Hematopoietic multipotent progenitor cell (in vitro differentiated cells): ENCODE measurements at regions not wholly inside any gene's neighbourhood (a gene's known extent, or its start where the extent isn't known, plus 50 kb on each side); places are given as distances from the start of the nearest gene placed in this dataset.
A peak's percentile ranks its signal among the peaks of the same experiment; 100 is the strongest.
"Not testable (repeated sequence)": the region's sequence is repeated elsewhere in the genome, so short reads cannot be mapped to it uniquely, and the experiment has no call there.

Source experiments
- DNase-seq, 3 donors: peaks; one replicate each; pipeline ENCODE4 v3.0.0-alpha.2; 2011 to 2015; ENCODE audit warnings: low read depth in 2 of 3, low spot score in 2 of 3

DNA sequence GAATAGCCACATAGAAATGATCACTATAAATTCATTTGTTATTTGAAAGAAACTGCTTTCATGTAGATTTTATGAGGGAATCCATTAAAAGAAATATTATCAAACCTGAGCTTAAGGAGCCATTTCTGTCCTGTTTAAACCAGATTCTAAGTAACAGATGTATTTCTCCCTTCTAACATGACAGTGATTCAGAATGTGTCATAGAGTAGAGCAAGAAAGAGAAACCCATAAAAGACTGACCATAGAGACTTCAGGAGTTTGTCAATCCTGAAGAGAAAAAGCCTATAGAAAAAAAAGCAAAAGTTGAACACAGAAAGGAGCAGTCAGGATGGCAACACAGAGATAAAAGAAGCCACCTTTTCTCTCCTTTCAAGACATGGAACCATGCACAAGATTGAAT lies 390.6 kb downstream of the PRIM2 start:
- not testable (repeated sequence) for DNase-seq

DNA sequence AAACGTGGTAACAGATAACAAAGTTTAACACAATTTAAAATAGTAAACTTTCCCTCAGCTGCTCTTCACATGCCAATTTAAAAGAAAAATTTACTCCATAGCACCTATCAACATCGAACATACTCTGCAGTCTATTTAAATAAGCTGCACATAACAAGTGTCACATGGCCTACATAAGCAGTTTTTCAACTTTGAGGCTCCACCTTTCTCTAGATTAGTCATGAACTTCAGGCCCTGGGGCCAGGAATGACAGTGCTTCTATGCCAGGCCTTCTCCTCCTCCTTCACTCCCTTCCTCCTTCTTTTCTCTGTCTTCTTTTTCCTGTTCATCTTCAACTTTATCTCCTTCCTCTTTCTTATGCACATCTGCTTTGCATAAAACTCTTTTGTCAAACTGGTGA lies 405.1 kb downstream of the PRIM2 start:
- not testable (repeated sequence) for DNase-seq

DNA sequence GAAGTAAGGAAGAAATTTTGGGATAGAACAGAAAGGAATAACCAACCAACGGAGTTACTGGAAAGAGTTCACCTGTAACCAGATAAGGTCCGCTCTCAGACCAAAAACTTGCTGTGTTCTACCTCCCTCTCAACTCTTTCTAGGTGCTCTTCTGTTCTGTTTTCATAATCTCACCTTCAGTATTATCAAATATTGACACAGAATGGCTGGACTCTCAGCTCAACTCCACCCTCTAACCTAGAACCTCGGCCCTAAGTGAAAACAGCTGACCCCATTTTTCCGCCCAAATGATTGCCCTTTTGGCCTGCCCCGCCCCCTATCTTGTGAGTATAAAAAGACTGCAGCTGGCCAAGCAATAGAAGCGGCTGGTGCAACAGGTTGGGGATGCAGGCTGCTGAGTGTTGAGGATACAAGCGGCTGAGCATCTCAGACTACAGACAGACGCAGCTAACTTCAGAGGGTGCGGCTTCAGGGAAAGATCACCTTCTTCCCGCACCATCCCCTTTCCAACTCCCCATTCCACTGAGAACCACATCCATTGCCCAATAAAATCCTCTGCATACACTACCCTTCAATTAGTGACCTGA lies 406.5 kb downstream of the PRIM2 start:
- not testable (repeated sequence) for DNase-seq

DNA sequence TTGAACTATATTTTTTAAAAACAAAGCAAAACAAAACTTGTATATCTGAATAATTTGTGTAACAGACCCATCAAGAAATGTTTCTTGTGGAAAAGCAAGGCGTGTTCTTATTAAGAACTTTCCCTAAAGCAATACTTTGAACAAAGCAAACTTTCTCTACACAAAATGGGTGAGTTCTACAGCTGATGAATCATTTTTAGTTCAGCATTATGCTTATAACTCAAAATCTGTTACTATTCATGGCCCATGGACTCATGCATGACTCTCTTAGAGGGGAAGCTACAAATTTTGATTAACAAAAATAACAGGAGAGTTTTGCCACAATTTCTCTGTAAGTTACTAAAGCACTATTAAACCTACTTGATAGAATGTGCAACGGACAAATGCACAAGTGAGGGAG lies 412.0 kb downstream of the PRIM2 start:
- DNase-seq: not testable (repeated sequence)

DNA sequence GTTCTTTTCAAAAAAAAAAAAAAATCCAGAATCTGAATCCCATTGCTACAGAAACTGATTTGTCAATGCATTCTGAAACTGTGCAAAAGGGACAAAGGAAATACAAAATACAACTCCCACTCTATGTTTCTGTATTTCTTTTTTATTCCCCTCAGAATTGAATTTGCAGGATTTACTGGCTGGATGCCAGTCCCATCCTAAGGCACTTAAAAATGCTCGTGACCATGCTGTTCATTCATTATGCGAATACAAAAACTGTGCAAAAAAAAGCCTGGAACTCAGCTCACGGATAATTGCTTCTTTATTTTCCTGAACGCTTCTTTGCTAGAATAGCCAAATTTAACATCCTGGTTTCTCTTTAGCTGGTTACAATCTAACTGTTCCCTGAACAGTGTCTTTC lies 413.3 kb downstream of the PRIM2 start:
- DNase-seq: not testable (repeated sequence)

DNA sequence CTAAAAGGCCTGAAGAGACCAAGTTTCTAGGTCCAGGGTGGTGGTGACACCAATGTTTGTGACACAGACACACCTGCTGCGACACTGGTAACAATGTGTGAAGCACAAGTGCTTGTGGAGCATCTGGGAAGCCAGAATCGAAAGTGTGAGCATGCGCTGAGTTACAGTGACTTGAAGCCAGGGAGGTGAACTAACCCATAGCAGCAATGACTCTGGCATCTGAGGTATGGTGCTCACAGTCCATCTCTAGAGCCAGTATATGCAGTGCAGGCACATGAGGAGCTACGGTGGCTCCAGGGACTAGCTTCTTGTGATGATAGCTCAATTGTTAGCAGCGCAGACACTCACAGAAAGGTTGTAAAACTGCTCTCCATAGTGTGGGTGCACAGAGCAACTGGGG lies 430.3 kb downstream of the PRIM2 start:
- not testable (repeated sequence) for DNase-seq

DNA sequence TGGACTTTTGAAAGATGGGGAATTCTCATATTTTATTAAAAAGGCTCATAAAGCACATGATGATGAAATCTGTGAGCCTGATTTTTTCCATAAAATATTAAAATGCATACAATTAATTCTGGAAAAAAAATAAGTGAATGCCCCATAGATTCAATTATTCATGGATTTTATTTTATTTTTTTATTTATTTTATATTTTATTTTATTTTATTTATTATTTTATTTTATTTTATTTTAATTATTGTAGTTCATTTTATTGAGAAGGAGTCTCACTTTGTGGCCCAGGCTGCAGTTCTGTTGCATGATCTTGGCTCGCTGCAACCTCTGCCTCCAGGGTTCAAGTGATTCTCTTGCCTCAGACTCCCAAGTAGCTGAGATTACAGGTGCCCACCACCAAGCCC lies 442.4 kb downstream of the PRIM2 start:
- DNase-seq: not testable (repeated sequence)

DNA sequence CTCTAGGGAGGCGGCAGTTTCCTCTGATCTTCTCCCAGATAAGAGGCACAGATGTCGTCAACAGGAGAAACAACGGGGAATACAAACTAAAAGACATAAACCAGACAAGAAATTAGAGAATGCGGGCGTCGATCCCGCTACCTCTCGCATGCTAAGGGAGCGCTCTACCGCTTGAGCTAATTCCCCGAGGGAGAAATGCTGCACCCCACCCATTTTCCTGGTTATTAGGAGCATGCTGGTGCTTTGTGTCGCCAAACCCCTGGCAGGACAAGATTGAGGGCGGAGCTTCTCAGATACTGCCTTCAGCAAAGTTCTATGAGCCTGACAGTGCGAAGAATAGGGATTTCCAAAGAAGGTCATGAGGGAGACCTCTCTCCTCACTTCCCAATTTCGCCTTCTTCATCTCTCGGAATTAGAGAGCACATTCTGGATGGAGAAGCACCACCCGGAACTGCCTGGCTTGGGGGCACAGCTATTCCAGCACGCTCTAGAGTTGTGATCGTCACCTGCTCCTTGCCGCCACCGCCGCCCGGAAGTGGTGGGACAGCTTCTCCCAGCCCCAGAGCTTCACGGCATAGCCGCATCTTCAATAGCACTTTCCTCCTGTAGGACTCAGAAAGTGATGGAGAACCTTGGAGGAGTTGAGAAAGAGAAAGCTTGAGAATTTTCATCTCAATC lies 475.4 kb downstream of the PRIM2 start:
- not testable (repeated sequence) for DNase-seq

DNA sequence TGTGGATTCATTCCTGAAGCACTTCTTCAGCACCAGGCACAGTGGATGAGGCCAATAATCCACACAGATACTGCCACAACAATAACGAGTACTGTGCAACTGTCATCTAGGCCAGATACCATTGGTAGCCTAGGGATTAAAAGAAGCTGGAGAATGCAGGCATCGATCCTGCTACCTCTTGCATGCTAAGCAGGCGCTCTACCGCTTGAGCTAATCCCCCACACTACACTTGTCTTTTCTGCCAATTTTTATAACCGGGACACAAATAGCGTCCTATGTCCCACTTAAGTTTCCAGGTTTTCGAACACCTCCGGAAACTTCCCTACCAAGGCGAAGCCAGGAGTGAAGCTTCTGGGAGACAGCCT lies 475.9 kb downstream of the PRIM2 start:
- DNase-seq: not testable (repeated sequence)

DNA sequence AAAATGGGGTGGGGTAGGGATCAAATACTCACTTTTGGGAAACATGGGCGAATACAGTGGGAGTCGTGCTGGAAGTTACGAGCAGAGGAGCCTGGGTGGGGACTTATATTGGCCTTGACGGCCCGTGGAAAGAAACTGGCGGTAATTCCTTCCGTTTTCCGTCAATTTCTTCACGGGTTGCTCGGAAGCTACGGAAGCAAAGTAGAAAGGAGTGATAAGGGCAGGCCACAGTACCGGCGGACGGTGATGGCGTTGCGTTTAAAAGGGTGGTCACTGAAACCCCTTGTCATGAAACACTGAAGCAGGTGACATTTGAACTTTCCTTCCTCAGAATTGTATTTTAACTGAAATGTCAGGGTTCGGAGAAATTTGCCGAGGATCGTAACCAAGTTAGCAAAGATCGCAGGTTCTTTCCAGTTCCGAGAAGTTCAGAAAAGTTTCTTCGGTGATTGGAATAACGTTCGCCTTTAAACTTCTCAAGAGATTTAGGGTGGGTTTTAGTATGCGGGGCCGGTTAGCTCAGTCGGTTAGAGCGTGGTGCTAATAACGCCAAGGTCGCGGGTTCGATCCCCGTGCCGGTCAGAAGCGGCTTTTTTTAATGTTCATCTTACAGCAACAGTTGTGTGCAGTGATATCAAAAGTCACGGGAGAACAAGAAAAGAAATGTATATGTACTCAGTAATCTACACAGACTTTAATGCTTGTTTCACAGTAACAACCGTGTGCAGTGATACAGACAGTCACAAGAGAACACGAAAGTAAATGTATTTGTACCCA lies 482.5 kb downstream of the PRIM2 start:
- DNase-seq: peak in 1 of 3 donors; percentile 18

DNA sequence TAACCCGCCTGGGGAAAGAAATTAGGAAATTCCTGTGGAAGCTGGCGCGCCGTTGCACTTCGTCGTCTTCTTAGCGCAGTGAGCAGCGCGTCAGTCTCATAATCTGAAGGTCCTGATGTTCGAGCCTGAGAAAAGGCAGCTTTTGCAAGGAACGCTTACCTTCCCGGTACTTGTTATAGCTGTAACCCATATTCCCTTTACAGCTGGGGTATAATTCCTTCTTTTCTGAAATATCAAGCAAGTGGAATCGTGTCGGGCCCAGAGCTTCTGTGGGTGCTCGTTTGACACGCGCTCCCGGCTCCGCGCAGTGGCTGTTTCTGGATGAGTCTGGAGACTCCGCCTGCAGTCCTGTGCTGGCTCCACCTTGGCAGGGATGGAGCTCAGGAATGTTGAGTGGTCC lies 491.2 kb downstream of the PRIM2 start:
- not testable (repeated sequence) for DNase-seq

DNA sequence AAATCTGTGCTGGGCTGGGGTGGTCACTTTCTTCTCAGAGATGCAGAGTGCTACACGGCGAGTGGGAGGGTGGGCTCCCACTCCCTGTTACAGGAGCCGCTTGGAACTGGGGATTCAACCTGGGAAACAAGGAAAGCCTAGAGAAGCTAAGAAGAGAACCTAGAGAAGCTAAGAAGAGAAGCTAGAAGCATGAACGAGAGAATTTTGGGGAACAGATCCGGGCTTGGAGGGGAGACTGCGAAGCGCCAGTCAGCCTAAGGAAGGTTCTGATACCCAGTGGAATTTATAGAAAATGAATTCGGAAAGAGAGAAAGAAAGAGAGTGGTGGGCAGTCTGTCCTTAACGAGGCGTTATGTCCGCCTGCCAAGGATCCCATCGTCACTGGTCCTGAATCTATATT lies 492.0 kb downstream of the PRIM2 start:
- DNase-seq: not testable (repeated sequence)

DNA sequence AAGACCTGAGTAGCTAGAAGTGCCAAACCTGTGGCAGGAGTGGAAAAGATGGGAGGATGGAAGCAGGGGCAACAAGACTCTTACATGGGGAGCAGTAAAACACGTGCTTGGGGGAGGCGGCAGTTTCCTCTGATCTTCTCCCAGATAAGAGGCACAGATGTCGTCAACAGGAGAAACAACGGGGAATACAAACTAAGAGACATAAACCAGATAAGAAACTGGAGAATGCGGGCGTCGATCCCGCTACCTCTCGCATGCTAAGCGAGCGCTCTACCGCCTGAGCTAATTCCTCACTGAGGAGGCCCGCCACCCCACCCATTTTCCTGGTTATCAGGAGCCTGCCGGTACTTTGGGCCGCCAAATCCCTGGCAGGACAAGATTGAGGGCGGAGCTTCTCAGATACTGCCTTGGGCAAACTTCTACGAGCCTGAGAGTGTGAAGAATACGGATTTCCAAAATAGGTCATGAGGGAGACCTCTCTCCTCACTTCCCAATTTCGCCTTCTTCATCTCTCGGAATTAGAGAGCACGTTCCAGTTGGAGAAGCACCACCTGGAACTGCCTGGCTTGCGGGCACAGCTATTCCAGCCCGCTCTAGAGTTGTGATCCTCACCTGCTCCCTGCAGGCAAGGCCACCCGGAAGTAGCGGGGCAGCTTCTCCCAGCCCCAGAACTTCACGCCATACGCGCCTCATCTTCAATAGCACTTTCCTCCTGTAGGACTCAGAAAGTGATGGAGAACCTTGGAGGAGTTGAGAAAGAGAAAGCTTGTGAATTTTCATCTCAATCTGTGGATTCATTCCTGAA lies 496.0 kb downstream of the PRIM2 start:
- DNase-seq: not testable (repeated sequence)

DNA sequence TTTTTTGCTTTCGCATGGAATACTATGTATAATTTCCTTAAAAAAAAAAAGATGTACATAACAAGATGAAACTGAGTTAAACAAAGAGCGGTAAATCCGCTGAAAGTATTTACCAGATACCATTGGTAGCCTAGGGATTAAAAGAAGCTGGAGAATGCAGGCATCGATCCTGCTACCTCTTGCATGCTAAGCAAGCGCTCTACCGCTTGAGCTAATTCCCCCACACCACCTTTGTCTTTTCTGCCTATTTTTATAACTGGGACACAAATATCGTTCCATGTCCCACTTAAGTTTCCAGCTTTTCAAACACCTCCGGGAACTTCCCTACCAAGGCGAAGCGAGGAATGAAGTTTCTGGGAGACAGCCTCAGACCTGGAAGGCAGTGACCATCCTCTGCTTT lies 498.4 kb downstream of the PRIM2 start:
- not testable (repeated sequence) for DNase-seq

DNA sequence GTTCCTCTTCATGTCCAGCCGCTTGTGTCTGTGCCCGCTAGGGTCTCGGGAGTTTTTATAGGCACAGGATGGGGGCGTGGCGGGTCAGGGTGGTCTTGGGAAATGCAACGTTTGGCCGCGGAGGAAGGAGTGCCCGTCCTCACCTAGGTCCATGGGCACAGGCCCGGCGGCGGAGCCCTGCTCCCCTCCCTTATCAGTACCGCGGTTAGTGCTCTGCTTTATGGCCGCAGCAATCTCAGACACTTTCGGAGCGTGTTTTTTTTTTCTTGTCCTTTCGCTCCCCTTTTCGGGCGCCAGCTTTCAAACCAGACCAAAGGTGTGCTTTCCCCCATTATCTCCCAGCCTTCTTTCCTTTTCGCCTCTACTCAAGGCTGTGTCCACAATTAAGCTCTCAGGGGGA lies 503.9 kb downstream of the PRIM2 start:
- DNase-seq: not testable (repeated sequence)

DNA sequence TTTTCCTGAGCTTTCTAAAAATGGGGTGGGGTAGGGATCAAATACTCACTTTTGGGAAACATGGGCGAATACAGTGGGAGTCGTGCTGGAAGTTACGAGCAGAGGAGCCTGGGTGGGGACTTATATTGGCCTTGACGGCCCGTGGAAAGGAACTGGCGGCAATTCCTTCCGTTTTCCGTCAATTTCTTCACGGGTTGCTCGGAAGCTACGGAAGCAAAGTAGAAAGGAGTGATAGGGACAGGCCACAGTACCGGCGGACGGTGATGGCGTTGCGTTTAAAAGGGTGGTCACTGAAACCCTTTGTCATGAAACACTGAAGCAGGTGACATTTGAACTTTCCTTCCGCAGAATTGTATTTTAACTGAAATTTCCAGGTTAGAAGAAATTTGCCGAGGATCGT lies 505.0 kb downstream of the PRIM2 start:
- DNase-seq: not testable (repeated sequence)

DNA sequence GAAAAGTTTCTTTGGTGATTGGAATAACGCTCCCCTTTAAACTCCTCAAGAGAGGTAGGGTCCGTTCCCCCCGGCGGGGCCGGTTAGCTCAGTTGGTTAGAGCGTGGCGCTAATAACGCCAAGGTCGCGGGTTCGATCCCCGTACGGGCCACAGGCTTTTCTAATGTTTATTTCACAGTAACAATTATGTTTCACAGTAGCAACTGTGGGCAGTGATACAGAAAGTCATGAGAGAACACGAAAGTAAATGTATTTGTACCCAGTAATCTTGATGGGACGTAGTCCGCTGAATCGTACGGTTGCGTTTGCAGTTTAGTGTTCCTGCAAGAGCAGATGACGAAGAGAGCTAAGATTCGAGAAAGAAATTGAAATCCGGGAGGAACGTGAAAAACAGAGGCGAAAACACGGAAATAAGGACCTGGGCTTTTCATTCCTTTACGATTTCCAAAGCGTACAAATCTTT lies 505.5 kb downstream of the PRIM2 start:
- DNase-seq: no peak

DNA sequence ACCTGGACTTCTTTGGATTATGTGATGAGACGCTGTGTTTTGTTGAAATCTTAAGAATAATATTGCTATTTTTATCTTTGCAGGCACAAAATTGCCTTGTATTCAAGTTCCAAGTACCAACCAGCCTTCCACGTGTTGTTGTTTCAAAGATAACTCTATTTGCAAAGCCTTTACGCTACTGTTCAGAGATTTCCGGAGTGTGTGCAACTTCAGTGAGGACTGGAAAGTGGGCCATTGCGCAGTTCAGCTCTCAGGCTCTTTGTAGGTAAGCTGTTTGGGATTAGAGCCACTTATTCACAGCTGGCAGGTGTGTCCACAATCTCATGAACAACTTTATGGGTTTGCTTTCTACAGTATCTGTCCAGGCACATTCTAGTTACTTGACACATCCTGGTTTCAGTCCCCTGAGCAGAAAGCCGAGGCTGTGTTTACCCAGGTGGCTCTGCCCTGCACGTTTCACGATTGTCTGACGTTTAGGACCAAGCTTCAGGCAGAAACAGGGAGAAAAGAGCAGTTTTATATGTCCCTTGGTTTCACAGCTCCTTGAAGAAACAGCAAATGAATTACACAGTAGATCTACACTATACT lies 520.3 kb downstream of the PRIM2 start:
- DNase-seq: not testable (repeated sequence)

DNA sequence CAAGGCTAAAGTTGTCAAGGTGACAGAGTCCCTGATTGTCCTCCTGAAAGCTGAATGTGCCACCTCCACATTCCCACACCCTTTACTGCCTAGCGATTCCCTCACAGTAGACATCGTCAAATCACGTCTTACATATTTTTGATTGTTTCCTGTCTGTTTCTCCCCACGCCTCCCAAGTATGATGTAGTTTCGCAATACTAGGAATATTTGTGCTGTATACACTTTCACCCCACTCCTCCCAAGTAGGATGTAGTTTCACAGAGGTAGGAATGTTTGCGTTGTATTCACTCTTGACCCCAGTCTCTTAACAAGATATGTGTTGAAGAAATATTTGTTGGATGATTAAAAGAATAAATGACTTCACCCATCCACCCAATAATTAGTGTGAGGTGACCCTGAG lies 524.1 kb downstream of the PRIM2 start:
- DNase-seq: not testable (repeated sequence)

DNA sequence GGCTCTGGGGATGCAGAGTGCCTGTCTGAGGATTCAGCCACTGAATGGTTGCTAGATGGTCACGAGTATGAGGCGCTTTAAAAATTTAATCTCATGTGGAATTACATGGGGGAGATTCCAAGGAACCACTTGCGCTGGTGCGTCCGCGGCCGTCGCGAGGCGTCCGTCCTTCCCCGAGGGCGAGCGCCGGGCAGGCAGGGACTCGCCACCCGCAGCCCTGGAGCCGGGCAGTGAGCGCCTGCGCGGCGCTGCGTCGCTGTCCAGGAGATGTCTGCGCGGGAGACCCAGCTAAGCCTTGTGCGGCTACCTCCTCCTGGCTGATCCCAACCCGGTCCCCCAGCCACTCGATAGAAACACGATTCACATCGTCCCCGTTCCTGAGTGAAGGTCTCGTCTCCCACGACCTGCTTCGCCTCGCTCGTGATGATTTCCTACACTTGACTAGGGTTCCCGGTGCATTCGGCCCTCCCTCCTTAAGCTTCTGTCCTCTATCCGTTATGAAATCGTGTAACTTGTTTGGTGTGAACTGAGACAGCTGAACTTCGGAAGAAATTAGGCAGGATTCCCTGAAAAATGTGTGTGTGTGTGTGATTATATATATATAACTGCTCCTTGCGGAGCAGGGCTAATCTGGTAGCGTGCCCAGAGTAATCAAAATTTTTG lies 536.4 kb downstream of the PRIM2 start:
- not testable (repeated sequence) for DNase-seq
